Fibroblast of villous mesenchyme (primary cell): ENCODE measurements at regions not wholly inside any gene's neighbourhood (a gene's known extent, or its start where the extent isn't known, plus 50 kb on each side); places are given as distances from the start of the nearest gene placed in this dataset.
"Not testable (repeated sequence)": the region's sequence is repeated elsewhere in the genome, so short reads cannot be mapped to it uniquely, and the experiment has no call there.

Experiments
- DNase-seq: peaks from one replicate; pipeline ENCODE4 v3.0.0-alpha.2; 2010; ENCODE audit warnings: low read depth
- H3K4me3 ChIP-seq: 2 replicates; pipeline ENCODE4 v1.5.1; 2011; ENCODE audit warnings: low read depth, mild to moderate bottlenecking, low read length
- TF ChIP-seq, protein P1 (sequence below): IDR thresholded peaks from 2 replicates; pipeline ENCODE4 v1.5.1; 2012; ENCODE audit warnings: low read depth, mild to moderate bottlenecking, low read length; ENCODE audit not compliant: insufficient read depth

DNA sequence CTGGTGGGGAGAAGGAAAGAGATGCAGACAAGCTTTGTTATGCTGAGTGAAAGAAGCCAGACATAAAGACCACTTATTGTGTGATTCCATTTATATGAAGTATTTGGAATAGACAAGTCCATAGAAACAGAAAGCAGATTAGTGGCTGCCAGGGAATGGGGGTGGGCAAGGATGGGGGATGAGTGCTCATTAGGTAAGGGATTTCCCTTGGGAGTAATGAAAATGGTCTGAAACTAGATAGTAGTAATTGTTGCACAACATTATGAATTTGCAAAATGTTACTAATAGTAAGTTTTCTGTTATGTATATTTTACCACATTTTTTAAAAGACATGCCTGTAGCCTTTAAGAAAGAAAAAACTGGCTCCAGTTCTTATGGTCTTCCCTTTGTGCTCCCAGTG lies 154.9 kb downstream of the LNPK start:
- DNase-seq: no peak

DNA sequence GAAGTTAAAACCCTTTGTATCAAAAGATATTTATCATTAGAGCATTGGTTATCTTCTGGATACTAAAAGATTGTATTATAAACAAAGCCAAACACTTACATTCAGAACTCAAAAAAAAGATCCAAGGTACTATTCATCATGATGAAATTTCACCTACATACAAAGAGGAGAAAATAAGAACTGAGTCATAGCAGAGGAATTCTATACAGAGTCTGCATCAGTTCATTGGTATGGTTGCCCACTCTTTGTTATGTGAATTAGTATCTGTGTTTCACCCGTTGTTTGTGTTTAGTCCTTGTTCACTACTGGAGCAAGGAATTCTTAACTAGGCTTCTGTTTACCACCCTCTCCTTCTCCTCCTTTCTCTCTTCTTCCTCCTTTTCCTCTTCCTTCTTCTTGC lies 157.9 kb downstream of the LNPK start:
- TF ChIP-seq, protein P1, sequence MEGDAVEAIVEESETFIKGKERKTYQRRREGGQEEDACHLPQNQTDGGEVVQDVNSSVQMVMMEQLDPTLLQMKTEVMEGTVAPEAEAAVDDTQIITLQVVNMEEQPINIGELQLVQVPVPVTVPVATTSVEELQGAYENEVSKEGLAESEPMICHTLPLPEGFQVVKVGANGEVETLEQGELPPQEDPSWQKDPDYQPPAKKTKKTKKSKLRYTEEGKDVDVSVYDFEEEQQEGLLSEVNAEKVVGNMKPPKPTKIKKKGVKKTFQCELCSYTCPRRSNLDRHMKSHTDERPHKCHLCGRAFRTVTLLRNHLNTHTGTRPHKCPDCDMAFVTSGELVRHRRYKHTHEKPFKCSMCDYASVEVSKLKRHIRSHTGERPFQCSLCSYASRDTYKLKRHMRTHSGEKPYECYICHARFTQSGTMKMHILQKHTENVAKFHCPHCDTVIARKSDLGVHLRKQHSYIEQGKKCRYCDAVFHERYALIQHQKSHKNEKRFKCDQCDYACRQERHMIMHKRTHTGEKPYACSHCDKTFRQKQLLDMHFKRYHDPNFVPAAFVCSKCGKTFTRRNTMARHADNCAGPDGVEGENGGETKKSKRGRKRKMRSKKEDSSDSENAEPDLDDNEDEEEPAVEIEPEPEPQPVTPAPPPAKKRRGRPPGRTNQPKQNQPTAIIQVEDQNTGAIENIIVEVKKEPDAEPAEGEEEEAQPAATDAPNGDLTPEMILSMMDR: no peak
- H3K4me3 ChIP-seq: no peak overlapping the region
- DNase-seq: peak; percentile 16

More for the DNA sequence above, 154.9 kb downstream of the LNPK start:
- TF ChIP-seq, protein P1: no peak
- no peak overlapping the region for H3K4me3 ChIP-seq

DNA sequence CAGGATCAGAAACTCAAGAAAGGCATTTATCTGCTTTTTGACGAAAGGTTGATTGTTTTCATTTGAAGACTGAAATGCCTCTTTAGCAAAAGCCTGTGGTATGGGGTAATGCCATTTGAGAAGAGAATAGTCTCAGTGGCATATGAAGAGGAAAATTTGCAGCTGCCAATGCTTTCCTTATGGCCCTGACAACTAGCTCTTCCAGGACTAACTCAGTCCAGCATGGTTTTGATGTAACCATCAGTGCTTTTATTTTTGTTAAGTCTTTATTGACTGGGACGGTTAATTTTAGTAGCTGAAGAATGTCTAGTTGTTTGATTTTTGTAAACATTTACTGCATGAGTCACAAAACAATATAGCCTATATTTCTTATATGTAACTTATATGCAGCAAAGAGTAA lies 158.4 kb downstream of the LNPK start:
- peak; percentile 14 for DNase-seq
- TF ChIP-seq, protein P1: no peak

DNA sequence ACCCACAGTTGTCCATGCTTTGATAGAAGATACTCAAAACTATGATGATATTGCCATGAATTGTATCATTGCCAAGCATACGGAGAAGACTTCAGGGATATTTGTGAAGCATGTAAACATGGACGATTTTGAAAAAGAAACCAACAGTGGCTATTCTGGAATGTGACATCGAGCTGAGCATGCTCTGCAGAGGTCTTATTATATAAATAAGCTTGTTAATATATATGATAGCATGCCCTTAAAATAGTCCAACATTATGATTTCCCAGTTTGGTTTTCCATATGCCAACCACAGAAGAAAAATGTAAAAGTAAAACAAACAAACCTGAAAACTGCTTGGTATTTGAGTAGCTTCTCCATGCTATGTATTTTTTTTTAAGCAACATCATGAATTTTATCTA lies 159.1 kb downstream of the LNPK start:
- DNase-seq: no peak
- TF ChIP-seq, protein P1: no peak
- H3K4me3 ChIP-seq: no peak overlapping the region

More for the DNA sequence above, 158.4 kb downstream of the LNPK start:
- no peak overlapping the region for H3K4me3 ChIP-seq

DNA sequence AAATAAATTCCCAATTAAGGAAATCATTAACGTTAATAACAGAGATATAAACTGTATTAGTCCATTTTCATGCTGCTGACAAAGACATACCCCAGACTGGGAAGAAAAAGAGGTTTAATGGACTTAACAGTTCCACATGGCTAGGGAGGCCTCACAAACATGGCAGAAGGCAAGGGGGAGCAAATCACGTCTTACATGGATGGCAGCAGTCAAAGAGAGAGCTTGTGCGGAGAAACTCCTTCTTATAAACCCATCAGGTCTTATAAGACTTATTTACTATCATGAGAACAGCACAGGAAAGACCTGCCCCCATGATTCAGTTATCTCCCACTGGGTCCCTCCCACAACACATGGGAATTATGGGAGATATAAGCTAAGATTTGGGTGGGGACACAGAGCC lies 161.3 kb downstream of the LNPK start:
- not testable (repeated sequence) for DNase-seq, H3K4me3 ChIP-seq

DNA sequence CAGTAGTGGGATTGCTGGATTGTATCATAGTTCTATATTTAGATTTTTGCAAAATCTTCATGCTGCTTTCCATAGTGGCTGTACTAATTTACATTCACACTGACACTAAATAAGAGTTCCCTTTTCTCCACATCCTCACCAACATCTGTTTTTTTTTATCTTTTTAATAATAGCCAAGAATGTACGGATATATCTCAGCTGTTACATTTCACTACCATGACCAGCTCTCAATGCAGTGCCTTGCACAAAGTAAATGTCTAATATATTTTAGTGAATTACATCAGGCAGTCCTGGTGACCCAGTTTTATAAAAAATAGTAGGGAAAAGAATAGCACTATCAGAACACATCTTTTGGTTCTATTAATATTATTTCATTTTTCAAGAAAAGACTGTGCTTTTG lies 161.8 kb downstream of the LNPK start:
- TF ChIP-seq, protein P1: no peak
- DNase-seq: no peak
- no peak overlapping the region for H3K4me3 ChIP-seq

DNA sequence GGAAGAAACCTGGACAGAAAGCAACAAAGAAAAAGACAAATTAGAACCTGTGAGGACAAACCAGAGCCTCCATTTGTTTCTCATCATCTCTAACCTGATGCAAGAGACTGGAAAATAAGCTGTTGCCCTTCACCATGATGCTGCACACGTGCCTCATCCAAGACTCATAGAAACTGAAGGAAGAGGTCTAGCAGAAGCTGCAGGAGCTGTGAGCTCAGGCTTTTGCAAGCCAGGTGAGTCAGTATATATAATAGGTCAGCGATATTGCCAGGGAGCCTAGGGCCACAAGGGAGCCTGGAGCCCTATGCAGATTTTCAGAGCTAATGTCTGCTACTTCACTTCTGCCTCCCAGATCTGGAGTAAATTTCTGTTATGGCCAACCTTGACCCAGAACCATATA lies 163.1 kb downstream of the LNPK start:
- no peak for DNase-seq
- TF ChIP-seq, protein P1: no peak
- no peak overlapping the region for H3K4me3 ChIP-seq
